ENCODE measurements at regions not wholly inside any gene's neighbourhood (a gene's known extent, or its start where the extent isn't known, plus 50 kb on each side); places are given as distances from the start of the nearest gene placed in this dataset.
"Not testable (repeated sequence)": the region's sequence is repeated elsewhere in the genome, so short reads cannot be mapped to it uniquely, and the experiment has no call there.

- DNase-seq (ENCODE audit: low spot score) = no peak
- Mint-ChIP-seq H3K9me3 (peaks cover 2% of the 10 kb centered on the region), H3K4me1 (peaks cover 21% of the 10 kb centered on the region), H3K27me3 (ENCODE audit: insufficient read depth, low read depth) (peaks cover 22% of the 10 kb centered on the region), H3K36me3 (no peaks in the 10 kb centered on the region), H3K4me3 (no peak overlapping the region), H3K27ac (no peak overlapping the region)
- no peaks in the 10 kb centered on the region for H3F3A ChIP-seq (ENCODE audit: low read depth)
- no peak overlapping the region for H3K9ac ChIP-seq
- no peaks in the 10 kb centered on the region for H3K9me3 ChIP-seq (ENCODE audit: low read depth)
- H3K4me1 ChIP-seq = no peaks in the 10 kb centered on the region
- H3K36me3 ChIP-seq = no peaks in the 10 kb centered on the region
- no peak overlapping the region for H3K4me2 ChIP-seq
- no peak for TF ChIP-seq EZH2phosphoT487 (IDR thresholded peaks at IDR 0.05)
- H3K79me2 ChIP-seq (ENCODE audit: low read depth) = no peaks in the 10 kb centered on the region
- H4K20me1 ChIP-seq (ENCODE audit: low read depth) = no peaks in the 10 kb centered on the region
- no peak overlapping the region for H3K4me3 ChIP-seq
- H2AFZ ChIP-seq (replicated peaks) = no peak overlapping the region
- H3K27me3 ChIP-seq = peaks cover 28% of the 10 kb centered on the region
- no peak overlapping the region for H3K27ac ChIP-seq
Measured at GRCh38 chr16:86349338-86349900, 160.9 kb upstream of the FOXF1 start.

GRCh38 chr16:86350289-86350688 is 160.0 kb upstream of the FOXF1 start:
- H3K4me2 ChIP-seq = no peak overlapping the region
- Mint-ChIP-seq H3K27me3 (ENCODE audit: insufficient read depth, low read depth) (peaks cover 23% of the 10 kb centered on the region), H3K4me1 (peaks cover 13% of the 10 kb centered on the region), H3K27ac (no peak overlapping the region), H3K9me3 (peaks cover 2% of the 10 kb centered on the region), H3K4me3 (no peak overlapping the region), H3K36me3 (no peaks in the 10 kb centered on the region)
- no peak overlapping the region for H3K4me3 ChIP-seq
- no peak for TF ChIP-seq EZH2phosphoT487 (IDR thresholded peaks at IDR 0.05)
- TF ChIP-seq EZH2 (IDR thresholded peaks at IDR 0.05) = no peak
- no peak for TF ChIP-seq CTCF (IDR thresholded peaks at IDR 0.05)
- H3K36me3 ChIP-seq = no peaks in the 10 kb centered on the region
- H3K9ac ChIP-seq = no peak overlapping the region
- DNase-seq (ENCODE audit: low spot score) = no peak
- H3K9me3 ChIP-seq (ENCODE audit: low read depth) = no peaks in the 10 kb centered on the region
- H3K79me2 ChIP-seq (ENCODE audit: low read depth) = no peaks in the 10 kb centered on the region
- H3F3A ChIP-seq (ENCODE audit: low read depth) = no peaks in the 10 kb centered on the region
- H4K20me1 ChIP-seq (ENCODE audit: low read depth) = no peaks in the 10 kb centered on the region
- no peak overlapping the region for H2AFZ ChIP-seq (replicated peaks)
- peaks cover 20% of the 10 kb centered on the region for H3K27me3 ChIP-seq
- no peak overlapping the region for H3K27ac ChIP-seq
- no peaks in the 10 kb centered on the region for H3K4me1 ChIP-seq

GRCh38 chr16:86351041-86351784 is 159.1 kb upstream of the FOXF1 start:
- Histone ChIP-seq H3K79me2 (ENCODE audit: low read depth) (no peaks in the 10 kb centered on the region), H3K27me3 (peaks cover 17% of the 10 kb centered on the region), H4K20me1 (ENCODE audit: low read depth) (no peaks in the 10 kb centered on the region), H2AFZ (replicated peaks) (no peak overlapping the region), H3K36me3 (no peaks in the 10 kb centered on the region), H3K27ac (no peak overlapping the region), H3K4me1 (no peaks in the 10 kb centered on the region), H3K4me2 (no peak overlapping the region), H3K9me3 (ENCODE audit: low read depth) (no peaks in the 10 kb centered on the region), H3K4me3 (no peak overlapping the region), H3K9ac (no peak overlapping the region), H3F3A (ENCODE audit: low read depth) (no peaks in the 10 kb centered on the region)
- peaks cover 6% of the 10 kb centered on the region for H3K9me3 Mint-ChIP-seq
- DNase-seq (ENCODE audit: low spot score) = no peak
- no peak overlapping the region for H3K4me3 Mint-ChIP-seq
- peak overlapping the region; percentile 90 for H3K27ac Mint-ChIP-seq
- H3K4me1 Mint-ChIP-seq = peaks cover 10% of the 10 kb centered on the region
- TF ChIP-seq EZH2 (IDR thresholded peaks at IDR 0.05) (no peak), CTCF (IDR thresholded peaks at IDR 0.05) (no peak), EZH2phosphoT487 (IDR thresholded peaks at IDR 0.05) (no peak)
- no peaks in the 10 kb centered on the region for H3K36me3 Mint-ChIP-seq
- peaks cover 30% of the 10 kb centered on the region for H3K27me3 Mint-ChIP-seq (ENCODE audit: insufficient read depth, low read depth)

- not testable (repeated sequence) for H3K27ac ChIP-seq; H3K36me3 Mint-ChIP-seq; H3K4me1 ChIP-seq; H3K4me3 Mint-ChIP-seq; H3F3A ChIP-seq (ENCODE audit: low read depth); DNase-seq (ENCODE audit: low spot score); H3K4me2 ChIP-seq; H3K79me2 ChIP-seq (ENCODE audit: low read depth); H3K9me3 Mint-ChIP-seq; H3K9ac ChIP-seq; H3K4me3 ChIP-seq; H3K36me3 ChIP-seq; H3K4me1 Mint-ChIP-seq; H2AFZ ChIP-seq (replicated peaks); H3K9me3 ChIP-seq (ENCODE audit: low read depth); H4K20me1 ChIP-seq (ENCODE audit: low read depth)
- peak overlapping the region; percentile 85 for H3K27ac Mint-ChIP-seq
- H3K27me3 ChIP-seq = peaks cover 12% of the 10 kb centered on the region
- peaks cover 32% of the 10 kb centered on the region for H3K27me3 Mint-ChIP-seq (ENCODE audit: insufficient read depth, low read depth)
Measured at GRCh38 chr16:86351785-86352139, 158.6 kb upstream of the FOXF1 start.

All from neural progenitor cell (in vitro differentiated cells).